AG09309 (cell line): ENCODE measurements at regions not wholly inside any gene's neighbourhood (a gene's known extent, or its start where the extent isn't known, plus 50 kb on each side); places are given as distances from the start of the nearest gene placed in this dataset.
"Not testable (repeated sequence)": the region's sequence is repeated elsewhere in the genome, so short reads cannot be mapped to it uniquely, and the experiment has no call there.

Experiments used
- DNase-seq: peaks from one replicate; pipeline ENCODE4 v3.0.0-alpha.2; 2010; ENCODE audit warnings: low read depth
- H3K4me3 ChIP-seq: 2 replicates; pipeline ENCODE4 v1.5.1; 2011; ENCODE audit warnings: mild to moderate bottlenecking, low read depth, low read length, moderate library complexity; ENCODE audit not compliant: control insufficient read depth
- CTCF ChIP-seq: IDR thresholded peaks from 2 replicates; pipeline ENCODE4 v1.5.1; 2011; ENCODE audit warnings: mild to moderate bottlenecking, low read depth, low read length, inconsistent platforms; ENCODE audit not compliant: insufficient read depth, control insufficient read depth; ENCODE audit errors: missing control alignments

- no peak for DNase-seq
Observed at GRCh38 chr22:35178446-35178845, 78.8 kb upstream of the HMGXB4 start.

GRCh38 chr22:35183917-35184316 lies 73.4 kb upstream of the HMGXB4 start:
- DNase-seq, result no peak
- no peak overlapping the region for H3K4me3 ChIP-seq
- no peak for TF ChIP-seq CTCF

More at GRCh38 chr22:35178446-35178845, 78.8 kb upstream of the HMGXB4 start:
- H3K4me3 ChIP-seq, result no peak overlapping the region
- TF ChIP-seq CTCF, result no peak

DNA sequence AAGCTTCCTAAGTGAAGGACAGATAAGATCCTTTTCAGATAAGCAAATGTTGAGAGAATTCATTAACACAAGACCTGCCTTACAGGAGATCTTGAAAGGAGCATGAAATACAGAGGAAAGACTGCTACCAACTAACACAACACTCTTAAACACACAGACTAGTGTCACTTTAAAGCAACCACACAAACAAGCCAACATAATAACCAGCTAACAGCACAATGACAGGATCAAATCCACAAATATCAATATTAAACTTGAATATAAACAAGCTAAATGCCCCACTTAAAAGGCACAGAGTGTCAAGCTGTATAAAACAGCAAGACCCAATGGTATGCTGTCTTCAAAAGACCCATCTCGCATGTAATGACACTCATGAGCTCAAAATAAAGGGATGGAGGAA lies 70.8 kb upstream of the HMGXB4 start:
- H3K4me3 ChIP-seq, result no peak overlapping the region
- TF ChIP-seq CTCF, result no peak
- DNase-seq, result no peak

GRCh38 chr22:35188930-35189329 lies 68.4 kb upstream of the HMGXB4 start:
- not testable (repeated sequence) for H3K4me3 ChIP-seq, DNase-seq

DNA sequence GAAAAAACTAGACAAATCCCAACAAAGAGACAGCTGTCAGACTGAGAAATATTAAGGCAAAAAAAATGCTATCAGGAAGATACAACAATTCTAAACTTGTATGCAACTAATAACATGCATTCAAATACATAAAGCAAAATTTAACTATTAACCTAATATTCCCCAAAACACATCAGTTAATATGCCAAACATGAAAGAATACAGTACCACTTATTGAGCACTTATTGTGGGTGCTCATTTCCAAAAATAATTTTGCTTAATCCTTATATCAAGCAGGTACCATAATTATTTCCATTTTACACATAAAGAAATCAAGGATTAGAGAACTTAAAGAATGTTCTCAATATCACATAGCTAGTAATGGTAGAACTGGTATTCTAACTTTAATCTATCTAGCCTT lies 67.7 kb upstream of the HMGXB4 start:
- no peak for TF ChIP-seq CTCF
- no peak overlapping the region for H3K4me3 ChIP-seq
- DNase-seq, result no peak

- H3K4me3 ChIP-seq, result no peak overlapping the region
- no peak for TF ChIP-seq CTCF
- peak; percentile 8 for DNase-seq
Observed at GRCh38 chr22:35191412-35191811, 65.9 kb upstream of the HMGXB4 start.

- no peak for TF ChIP-seq CTCF
- no peak for DNase-seq
- no peak overlapping the region for H3K4me3 ChIP-seq
Observed at GRCh38 chr22:35192129-35192918, 65.0 kb upstream of the HMGXB4 start.
